ENCODE measurements at regions not wholly inside any gene's neighbourhood (a gene's known extent, or its start where the extent isn't known, plus 50 kb on each side); places are given as distances from the start of the nearest gene placed in this dataset.

GRCh38 chr5:41661254-41661653 is 150.9 kb upstream of the PLCXD3 start:
- TF ChIP-seq POLR2AphosphoS5 (IDR thresholded peaks at IDR 0.05; ENCODE audit: borderline replicate concordance, low read depth, low read length) (no peak), EZH2 (IDR thresholded peaks at IDR 0.05) (no peak)
